Fibroblast of villous mesenchyme (primary cell): ENCODE measurements at regions not wholly inside any gene's neighbourhood (a gene's known extent, or its start where the extent isn't known, plus 50 kb on each side); places are given as distances from the start of the nearest gene placed in this dataset.
"Not testable (repeated sequence)": the region's sequence is repeated elsewhere in the genome, so short reads cannot be mapped to it uniquely, and the experiment has no call there.

ENCODE experiments used
- DNase-seq: peaks from one replicate; pipeline ENCODE4 v3.0.0-alpha.2; 2010; ENCODE audit warnings: low read depth
- H3K4me3 ChIP-seq: 2 replicates; pipeline ENCODE4 v1.5.1; 2011; ENCODE audit warnings: low read depth, mild to moderate bottlenecking, low read length
- TF ChIP-seq, protein P1 (sequence below): IDR thresholded peaks from 2 replicates; pipeline ENCODE4 v1.5.1; 2012; ENCODE audit warnings: low read depth, mild to moderate bottlenecking, low read length; ENCODE audit not compliant: insufficient read depth

DNA sequence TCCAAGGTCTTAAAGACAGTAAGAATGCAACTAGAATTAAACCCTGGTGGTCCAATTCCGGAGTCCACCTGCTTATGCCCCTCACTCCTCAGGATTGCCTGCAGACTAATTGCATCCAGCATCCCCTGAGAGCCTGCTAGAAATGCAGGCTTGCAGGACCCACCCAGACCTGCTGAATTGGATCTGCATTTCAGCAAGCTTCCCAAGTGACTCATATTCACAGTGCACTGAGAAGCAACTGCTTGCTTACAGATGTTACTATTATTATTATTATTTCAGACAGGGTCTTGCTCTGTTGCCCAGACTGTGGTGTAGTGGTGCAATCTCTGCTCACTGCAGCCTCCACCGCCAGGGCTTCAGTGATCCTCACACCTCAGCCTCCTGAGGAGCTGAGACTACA lies 83.5 kb upstream of the VGLL4 start:
- H3K4me3 ChIP-seq = no peak overlapping the region
- DNase-seq = no peak
- TF ChIP-seq, protein P1, sequence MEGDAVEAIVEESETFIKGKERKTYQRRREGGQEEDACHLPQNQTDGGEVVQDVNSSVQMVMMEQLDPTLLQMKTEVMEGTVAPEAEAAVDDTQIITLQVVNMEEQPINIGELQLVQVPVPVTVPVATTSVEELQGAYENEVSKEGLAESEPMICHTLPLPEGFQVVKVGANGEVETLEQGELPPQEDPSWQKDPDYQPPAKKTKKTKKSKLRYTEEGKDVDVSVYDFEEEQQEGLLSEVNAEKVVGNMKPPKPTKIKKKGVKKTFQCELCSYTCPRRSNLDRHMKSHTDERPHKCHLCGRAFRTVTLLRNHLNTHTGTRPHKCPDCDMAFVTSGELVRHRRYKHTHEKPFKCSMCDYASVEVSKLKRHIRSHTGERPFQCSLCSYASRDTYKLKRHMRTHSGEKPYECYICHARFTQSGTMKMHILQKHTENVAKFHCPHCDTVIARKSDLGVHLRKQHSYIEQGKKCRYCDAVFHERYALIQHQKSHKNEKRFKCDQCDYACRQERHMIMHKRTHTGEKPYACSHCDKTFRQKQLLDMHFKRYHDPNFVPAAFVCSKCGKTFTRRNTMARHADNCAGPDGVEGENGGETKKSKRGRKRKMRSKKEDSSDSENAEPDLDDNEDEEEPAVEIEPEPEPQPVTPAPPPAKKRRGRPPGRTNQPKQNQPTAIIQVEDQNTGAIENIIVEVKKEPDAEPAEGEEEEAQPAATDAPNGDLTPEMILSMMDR = no peak

DNA sequence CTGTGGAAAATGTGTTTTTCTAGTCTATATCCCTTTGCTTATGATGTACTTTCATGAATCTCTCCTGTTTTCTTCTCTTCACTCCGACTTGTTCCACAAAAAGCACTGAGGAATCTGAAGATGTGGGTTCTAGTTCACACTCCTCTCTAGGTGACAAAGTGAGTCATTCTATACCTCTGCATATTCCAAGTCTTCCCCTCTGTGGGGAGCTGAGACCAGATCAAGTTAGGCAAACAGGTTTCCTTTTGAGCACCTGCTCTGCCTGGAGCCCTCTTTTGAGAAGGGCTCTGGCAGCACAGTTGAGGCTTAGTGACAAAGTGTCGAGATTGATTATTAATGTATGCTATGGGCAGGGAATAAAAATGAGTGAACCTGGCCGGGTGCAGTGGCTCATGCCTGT lies 82.4 kb upstream of the VGLL4 start:
- no peak for DNase-seq
- no peak overlapping the region for H3K4me3 ChIP-seq

DNA sequence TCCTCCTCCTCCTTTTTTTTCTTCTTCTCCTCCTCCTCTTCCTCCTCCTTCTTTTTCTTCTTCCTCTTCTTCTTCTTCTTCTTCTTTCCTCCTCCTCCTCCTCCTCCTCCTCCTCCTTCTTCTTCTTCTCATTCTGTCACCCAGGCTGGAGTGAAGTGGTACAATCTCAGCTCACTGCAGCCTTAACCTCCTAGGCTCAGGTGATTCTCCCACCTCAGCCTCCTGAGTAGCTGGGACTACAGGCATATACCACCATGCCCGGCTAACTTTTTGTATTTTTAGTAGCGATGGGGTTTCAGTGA lies 81.6 kb upstream of the VGLL4 start:
- not testable (repeated sequence) for DNase-seq, H3K4me3 ChIP-seq

More for the DNA sequence above, 82.4 kb upstream of the VGLL4 start:
- TF ChIP-seq, protein P1 = no peak

DNA sequence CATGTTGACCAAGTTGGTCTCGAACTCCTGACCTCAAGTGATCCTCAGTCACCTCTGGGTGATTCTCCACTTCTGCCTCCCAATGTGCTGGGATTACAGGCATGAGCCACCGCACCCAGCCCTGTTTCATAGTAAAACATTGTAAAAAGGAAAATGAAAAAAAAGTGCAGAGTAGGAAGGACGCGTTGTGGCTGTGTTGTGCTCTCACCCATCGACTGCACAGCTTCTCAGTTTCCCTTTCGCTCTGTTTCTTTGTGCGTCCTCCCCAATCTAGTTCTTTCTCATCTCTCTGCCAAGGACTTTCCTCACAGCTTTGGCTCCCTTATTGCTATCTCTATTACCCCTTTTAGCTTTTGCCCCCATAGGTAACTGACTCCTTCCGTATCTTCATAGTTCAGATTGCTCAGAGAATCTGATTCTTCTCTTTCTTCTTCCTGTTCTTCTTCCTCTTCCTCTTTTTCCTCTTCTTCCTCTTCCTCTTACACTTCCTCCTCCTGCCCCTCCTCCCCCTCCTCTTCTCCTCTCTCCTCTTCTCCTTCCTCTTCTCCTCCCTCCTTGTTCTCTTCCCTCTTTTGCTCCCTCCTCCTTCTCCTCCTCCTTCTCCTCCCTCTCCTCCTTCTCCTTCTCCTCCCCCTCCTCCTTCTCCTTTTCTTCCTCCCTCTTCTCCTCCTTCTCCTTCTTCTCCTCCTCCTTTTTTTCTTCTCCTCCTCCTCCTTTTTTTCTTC lies 81.1 kb upstream of the VGLL4 start:
- no peak overlapping the region for H3K4me3 ChIP-seq
- no peak for DNase-seq
- TF ChIP-seq, protein P1 = no peak

DNA sequence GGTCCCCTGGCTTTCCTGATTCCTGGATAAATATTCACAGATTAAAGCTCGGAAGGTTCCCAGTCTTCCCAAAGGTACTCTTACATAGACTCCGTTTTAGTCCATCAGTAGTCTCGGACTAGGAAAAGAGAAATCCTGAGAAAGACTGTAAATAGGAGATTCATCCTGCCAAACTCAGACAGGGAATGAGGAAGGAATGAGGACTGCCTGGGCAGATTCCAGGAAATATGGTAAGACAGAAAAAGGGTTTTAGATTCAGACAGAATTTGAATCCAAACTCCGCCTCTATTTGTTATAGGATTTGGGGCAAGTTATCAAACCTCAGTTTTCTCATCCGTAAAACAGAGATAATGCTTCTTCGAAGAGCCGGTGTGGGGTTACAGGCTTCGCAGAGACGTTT lies 77.8 kb upstream of the VGLL4 start:
- TF ChIP-seq, protein P1 = no peak
- no peak for DNase-seq
- no peak overlapping the region for H3K4me3 ChIP-seq

DNA sequence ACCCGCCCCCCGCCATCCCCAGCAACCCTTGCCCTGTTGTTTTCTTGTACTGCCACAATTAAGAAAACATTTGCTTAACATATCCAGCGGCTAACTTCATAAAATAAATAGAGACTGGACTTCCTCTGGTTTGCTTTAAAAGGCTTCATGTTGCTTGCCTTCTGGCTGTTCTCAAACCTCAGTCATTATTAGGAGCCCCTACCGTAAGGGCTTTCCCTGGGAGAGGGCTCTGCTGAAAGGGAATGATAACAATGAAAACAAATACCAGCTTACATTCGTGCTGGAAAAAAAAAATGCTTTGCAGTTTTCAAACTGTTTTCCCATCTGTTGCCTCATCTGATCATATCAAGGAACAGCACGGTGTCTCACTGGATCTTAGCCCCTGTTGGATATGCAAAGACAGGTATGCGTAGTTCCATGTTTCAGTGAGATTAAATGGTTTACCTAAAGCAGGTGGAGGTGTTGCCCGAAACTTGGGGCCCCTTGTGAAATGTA lies 77.2 kb upstream of the VGLL4 start:
- TF ChIP-seq, protein P1 = no peak
- peak; percentile 67 for DNase-seq
- H3K4me3 ChIP-seq = peak overlapping the region; percentile 73

DNA sequence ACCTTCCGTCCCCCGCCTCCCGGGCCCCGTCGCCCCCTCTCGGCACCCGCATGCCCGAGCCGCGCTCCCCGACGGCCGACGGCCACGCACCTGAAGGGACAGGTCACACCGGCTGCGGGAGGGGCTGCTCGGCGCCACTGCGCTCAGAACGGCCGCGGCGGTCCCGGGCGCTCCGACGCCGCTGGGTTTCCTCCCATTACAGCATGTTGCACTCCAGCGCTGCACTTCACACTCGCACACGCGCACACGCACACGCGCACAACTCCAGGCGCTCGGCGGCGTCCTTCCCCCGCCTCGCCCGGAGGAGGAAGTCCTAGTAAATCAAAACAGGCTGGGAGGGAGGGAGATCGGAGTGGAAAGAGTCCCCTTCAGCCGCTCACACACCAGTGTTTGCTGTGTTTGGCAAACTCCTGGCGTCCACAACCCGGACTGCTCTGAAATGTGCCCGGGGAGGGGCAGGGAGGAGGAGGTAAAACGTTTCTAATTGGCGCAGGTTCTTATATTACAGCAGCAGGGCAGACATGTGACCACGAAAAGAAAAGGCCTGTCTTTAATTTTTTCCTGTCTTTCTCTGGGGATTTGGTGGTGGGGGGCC lies 76.7 kb upstream of the VGLL4 start:
- DNase-seq = peak; percentile 70
- TF ChIP-seq, protein P1 = no peak
- peak overlapping the region; percentile 73 for H3K4me3 ChIP-seq
